ENCODE measurements at regions not wholly inside any gene's neighbourhood (a gene's known extent, or its start where the extent isn't known, plus 50 kb on each side); places are given as distances from the start of the nearest gene placed in this dataset.
"Not testable (repeated sequence)": the region's sequence is repeated elsewhere in the genome, so short reads cannot be mapped to it uniquely, and the experiment has no call there.

GRCh38 chr14:35174342-35174741 lies 52.0 kb downstream of the PRORP start:
- intact Hi-C loops (cut with DNase I) = no loop called here
- ATAC-seq (ENCODE audit: low FRiP score) = no peak
- WGBS, 2 donors = 90 to 91% methylated on average over 3 of the region's 3 CpGs
- Histone ChIP-seq H3K36me3 (ENCODE audit: control insufficient read depth in 1 of 2, insufficient read depth in 2 of 2, low read length in 1 of 2) (no peaks in the 10 kb centered on the region), H3K4me3 (ENCODE audit: low read length in 2 of 2) (no peak overlapping the region), H3K9me3 (ENCODE audit: control insufficient read depth, low read length) (no peaks in the 10 kb centered on the region), H3K27me3 (ENCODE audit: control insufficient read depth in 1 of 2, insufficient read depth in 2 of 2, low read length in 1 of 2) (no peaks in the 10 kb centered on the region), H3K27ac (ENCODE audit: low read depth in 1 of 2, low read length in 2 of 2) (no peak overlapping the region), H3K4me1 (ENCODE audit: control insufficient read depth in 1 of 2, insufficient read depth in 2 of 2, low read length in 2 of 2) (no peaks in the 10 kb centered on the region)
- DNase-seq = no peak

GRCh38 chr14:35180179-35180578 lies 57.8 kb downstream of the PRORP start:
- Histone ChIP-seq H3K27ac (ENCODE audit: low read depth in 1 of 2, low read length in 2 of 2) (no peak overlapping the region), H3K27me3 (ENCODE audit: control insufficient read depth in 1 of 2, insufficient read depth in 2 of 2, low read length in 1 of 2) (no peaks in the 10 kb centered on the region), H3K36me3 (ENCODE audit: control insufficient read depth in 1 of 2, insufficient read depth in 2 of 2, low read length in 1 of 2) (no peaks in the 10 kb centered on the region), H3K4me3 (ENCODE audit: low read length in 2 of 2) (no peak overlapping the region), H3K9me3 (ENCODE audit: control insufficient read depth, low read length) (no peaks in the 10 kb centered on the region), H3K4me1 (ENCODE audit: control insufficient read depth in 1 of 2, insufficient read depth in 2 of 2, low read length in 2 of 2) (no peaks in the 10 kb centered on the region)
- DNase-seq (no peak), ATAC-seq (ENCODE audit: low FRiP score) (no peak)
- intact Hi-C loops (cut with DNase I) = no loop called here
- 78 to 82% methylated on average over 7 of the region's 7 CpGs for WGBS, 2 donors

- intact Hi-C loops (cut with DNase I); H3K9me3 ChIP-seq (ENCODE audit: control insufficient read depth, low read length); H3K27me3 ChIP-seq (ENCODE audit: control insufficient read depth in 1 of 2, insufficient read depth in 2 of 2, low read length in 1 of 2); H3K4me3 ChIP-seq (ENCODE audit: low read length in 2 of 2); H3K36me3 ChIP-seq (ENCODE audit: control insufficient read depth in 1 of 2, insufficient read depth in 2 of 2, low read length in 1 of 2); H3K27ac ChIP-seq (ENCODE audit: low read depth in 1 of 2, low read length in 2 of 2); H3K4me1 ChIP-seq (ENCODE audit: control insufficient read depth in 1 of 2, insufficient read depth in 2 of 2, low read length in 2 of 2); DNase-seq; ATAC-seq (ENCODE audit: low FRiP score): not testable (repeated sequence)
Observed at GRCh38 chr14:35184891-35185290, 62.5 kb downstream of the PRORP start.

GRCh38 chr14:35189422-35189821 lies 67.1 kb downstream of the PRORP start:
- 95 to 98% methylated on average over 1 of the region's 1 CpG for WGBS, 2 donors
- intact Hi-C loops (cut with DNase I) = no loop called here

GRCh38 chr14:35193161-35193560 lies 70.8 kb downstream of the PRORP start:
- no peak overlapping the region for H3K27ac ChIP-seq (ENCODE audit: low read depth in 1 of 2, low read length in 2 of 2)
- H3K4me3 ChIP-seq (ENCODE audit: low read length in 2 of 2) = no peak overlapping the region
- no peaks in the 10 kb centered on the region for H3K36me3 ChIP-seq (ENCODE audit: control insufficient read depth in 1 of 2, insufficient read depth in 2 of 2, low read length in 1 of 2)
- DNase-seq (no peak), ATAC-seq (ENCODE audit: low FRiP score) (no peak)
- H3K4me1 ChIP-seq (ENCODE audit: control insufficient read depth in 1 of 2, insufficient read depth in 2 of 2, low read length in 2 of 2) = no peaks in the 10 kb centered on the region
- intact Hi-C loops (cut with DNase I) = no loop called here
- H3K9me3 ChIP-seq (ENCODE audit: control insufficient read depth, low read length) = no peaks in the 10 kb centered on the region
- H3K27me3 ChIP-seq (ENCODE audit: control insufficient read depth in 1 of 2, insufficient read depth in 2 of 2, low read length in 1 of 2) = no peaks in the 10 kb centered on the region

More at GRCh38 chr14:35189422-35189821, 67.1 kb downstream of the PRORP start:
- no peaks in the 10 kb centered on the region for H3K9me3 ChIP-seq (ENCODE audit: control insufficient read depth, low read length)
- no peaks in the 10 kb centered on the region for H3K4me1 ChIP-seq (ENCODE audit: control insufficient read depth in 1 of 2, insufficient read depth in 2 of 2, low read length in 2 of 2)
- H3K27ac ChIP-seq (ENCODE audit: low read depth in 1 of 2, low read length in 2 of 2) = no peak overlapping the region
- H3K4me3 ChIP-seq (ENCODE audit: low read length in 2 of 2) = no peak overlapping the region
- H3K27me3 ChIP-seq (ENCODE audit: control insufficient read depth in 1 of 2, insufficient read depth in 2 of 2, low read length in 1 of 2) = no peaks in the 10 kb centered on the region
- H3K36me3 ChIP-seq (ENCODE audit: control insufficient read depth in 1 of 2, insufficient read depth in 2 of 2, low read length in 1 of 2) = no peaks in the 10 kb centered on the region
- DNase-seq = no peak
- ATAC-seq (ENCODE audit: low FRiP score) = no peak

GRCh38 chr14:35194183-35194582 lies 71.8 kb downstream of the PRORP start:
- intact Hi-C loops (cut with DNase I); H3K9me3 ChIP-seq (ENCODE audit: control insufficient read depth, low read length); H3K27me3 ChIP-seq (ENCODE audit: control insufficient read depth in 1 of 2, insufficient read depth in 2 of 2, low read length in 1 of 2); DNase-seq; ATAC-seq (ENCODE audit: low FRiP score); H3K4me3 ChIP-seq (ENCODE audit: low read length in 2 of 2); H3K36me3 ChIP-seq (ENCODE audit: control insufficient read depth in 1 of 2, insufficient read depth in 2 of 2, low read length in 1 of 2); H3K4me1 ChIP-seq (ENCODE audit: control insufficient read depth in 1 of 2, insufficient read depth in 2 of 2, low read length in 2 of 2); H3K27ac ChIP-seq (ENCODE audit: low read depth in 1 of 2, low read length in 2 of 2): not testable (repeated sequence)
- 98 to 100% methylated on average over 1 of the region's 1 CpG for WGBS, 2 donors

- Histone ChIP-seq H3K27ac (ENCODE audit: low read depth in 1 of 2, low read length in 2 of 2) (no peak overlapping the region), H3K4me3 (ENCODE audit: low read length in 2 of 2) (no peak overlapping the region), H3K9me3 (ENCODE audit: control insufficient read depth, low read length) (no peaks in the 10 kb centered on the region), H3K36me3 (ENCODE audit: control insufficient read depth in 1 of 2, insufficient read depth in 2 of 2, low read length in 1 of 2) (no peaks in the 10 kb centered on the region), H3K27me3 (ENCODE audit: control insufficient read depth in 1 of 2, insufficient read depth in 2 of 2, low read length in 1 of 2) (no peaks in the 10 kb centered on the region), H3K4me1 (ENCODE audit: control insufficient read depth in 1 of 2, insufficient read depth in 2 of 2, low read length in 2 of 2) (no peaks in the 10 kb centered on the region)
- WGBS, 2 donors = 32 to 35% methylated on average over 1 of the region's 1 CpG
- intact Hi-C loops (cut with DNase I) = no loop called here
- ATAC-seq (ENCODE audit: low FRiP score) (no peak), DNase-seq (no peak)
Observed at GRCh38 chr14:35196571-35196970, 74.2 kb downstream of the PRORP start.

- Histone ChIP-seq H3K4me1 (ENCODE audit: control insufficient read depth in 1 of 2, insufficient read depth in 2 of 2, low read length in 2 of 2) (no peaks in the 10 kb centered on the region), H3K27ac (ENCODE audit: low read depth in 1 of 2, low read length in 2 of 2) (no peak overlapping the region), H3K27me3 (ENCODE audit: control insufficient read depth in 1 of 2, insufficient read depth in 2 of 2, low read length in 1 of 2) (no peaks in the 10 kb centered on the region), H3K9me3 (ENCODE audit: control insufficient read depth, low read length) (no peaks in the 10 kb centered on the region), H3K36me3 (ENCODE audit: control insufficient read depth in 1 of 2, insufficient read depth in 2 of 2, low read length in 1 of 2) (no peaks in the 10 kb centered on the region), H3K4me3 (ENCODE audit: low read length in 2 of 2) (no peak overlapping the region)
- ATAC-seq (ENCODE audit: low FRiP score) (no peak), DNase-seq (no peak)
- intact Hi-C loops (cut with DNase I) = no loop called here
- WGBS, 2 donors = 63 to 69% methylated on average over 1 of the region's 1 CpG
Observed at GRCh38 chr14:35197015-35197414, 74.7 kb downstream of the PRORP start.

GRCh38 chr14:35201066-35201465 lies 78.7 kb downstream of the PRORP start:
- intact Hi-C loops (cut with DNase I) = no loop called here
- H3K27me3 ChIP-seq (ENCODE audit: control insufficient read depth in 1 of 2, insufficient read depth in 2 of 2, low read length in 1 of 2) = no peaks in the 10 kb centered on the region
- no peaks in the 10 kb centered on the region for H3K4me1 ChIP-seq (ENCODE audit: control insufficient read depth in 1 of 2, insufficient read depth in 2 of 2, low read length in 2 of 2)
- 84 to 89% methylated on average over 3 of the region's 3 CpGs for WGBS, 2 donors
- no peak for DNase-seq
- H3K4me3 ChIP-seq (ENCODE audit: low read length in 2 of 2) = no peak overlapping the region
- no peak overlapping the region for H3K27ac ChIP-seq (ENCODE audit: low read depth in 1 of 2, low read length in 2 of 2)
- no peaks in the 10 kb centered on the region for H3K9me3 ChIP-seq (ENCODE audit: control insufficient read depth, low read length)
- H3K36me3 ChIP-seq (ENCODE audit: control insufficient read depth in 1 of 2, insufficient read depth in 2 of 2, low read length in 1 of 2) = no peaks in the 10 kb centered on the region
- no peak for ATAC-seq (ENCODE audit: low FRiP score)
